CD14-positive monocyte (primary cell): ENCODE measurements at regions not wholly inside any gene's neighbourhood (a gene's known extent, or its start where the extent isn't known, plus 50 kb on each side); places are given as distances from the start of the nearest gene placed in this dataset.

Source experiments
- DNase-seq, 3 donors: peaks; one replicate each; pipeline ENCODE4 v3.0.0-alpha.2; 2011 to 2022
- H2AFZ ChIP-seq: 2 replicates; pipeline ENCODE4 v1.6.0; 2012; ENCODE audit warnings: mild to moderate bottlenecking, low read depth, low read length, inconsistent platforms; ENCODE audit not compliant: insufficient read depth, poor library complexity, severe bottlenecking
- H3K27ac ChIP-seq, 2 donors: 1 replicate in 1 of 2; 2 replicates in 1 of 2; pipeline ENCODE4 v1.5.1; 2012 to 2013; ENCODE audit warnings: low read length in 2 of 2, control low read depth in 1 of 2, inconsistent platforms in 1 of 2, low read depth in 1 of 2, mild to moderate bottlenecking in 1 of 2
- H3K27me3 ChIP-seq, 2 donors: one replicate each; pipeline versions ENCODE4 v1.6.0 to v1.6.1; 2011 to 2013; ENCODE audit warnings: low read length in 2 of 2; ENCODE audit not compliant: control insufficient read depth in 2 of 2, insufficient read depth in 2 of 2
- H3K36me3 ChIP-seq, 2 donors: replicated peaks in 1 of 2; 1 replicate in 1 of 2; 2 replicates in 1 of 2; pipeline versions ENCODE4 v1.5.1 to v1.6.1; 2012 to 2013; ENCODE audit warnings: low read length in 2 of 2, control low read depth in 1 of 2, inconsistent platforms in 1 of 2, mild to moderate bottlenecking in 1 of 2; ENCODE audit not compliant: insufficient read depth in 2 of 2, control insufficient read depth in 1 of 2
- H3K4me1 ChIP-seq, 2 donors: 1 replicate in 1 of 2; 2 replicates in 1 of 2; pipeline versions ENCODE4 v1.5.1 to v1.6.1; 2012 to 2013; ENCODE audit warnings: low read length in 2 of 2, control low read depth in 1 of 2, inconsistent platforms in 1 of 2, mild to moderate bottlenecking in 1 of 2, moderate library complexity in 1 of 2; ENCODE audit not compliant: insufficient read depth in 2 of 2, control insufficient read depth in 1 of 2
- H3K4me2 ChIP-seq: replicated peaks from 2 replicates; pipeline ENCODE3; 2012; ENCODE audit warnings: low read length, moderate library complexity, mild to moderate bottlenecking; ENCODE audit not compliant: poor library complexity, severe bottlenecking; ENCODE audit errors: extremely low read depth
- H3K4me3 ChIP-seq, 3 experiments: fragments of 200-600 bp in 1 of 3; sonication (generic) in 1 of 3; replicated peaks in 1 of 3; 1 replicate in 2 of 3; 2 replicates in 1 of 3; pipeline ENCODE4 v1.5.1; 2011 to 2013; ENCODE audit warnings: low read length in 3 of 3, mild to moderate bottlenecking in 3 of 3, control low read depth in 2 of 3, low read depth in 2 of 3, inconsistent platforms in 1 of 3, moderate library complexity in 1 of 3
- H3K79me2 ChIP-seq: 2 replicates; pipeline ENCODE4 v1.6.0; 2012; ENCODE audit warnings: mild to moderate bottlenecking, control low read depth, inconsistent platforms, low read length, moderate library complexity; ENCODE audit not compliant: insufficient read depth
- H3K9ac ChIP-seq: 2 replicates; pipeline ENCODE4 v1.6.0; 2017; ENCODE audit warnings: low read length, mild to moderate bottlenecking; ENCODE audit not compliant: insufficient read depth, poor library complexity, severe bottlenecking
- H3K9me3 ChIP-seq, 2 donors: replicated peaks in 1 of 2; 1 replicate in 1 of 2; 2 replicates in 1 of 2; pipeline versions ENCODE4 v1.5.1 to v1.6.1; 2012 to 2013; ENCODE audit warnings: low read length in 2 of 2, control low read depth in 1 of 2; ENCODE audit not compliant: control insufficient read depth in 1 of 2, insufficient read depth in 1 of 2
- H4K20me1 ChIP-seq: 2 replicates; pipeline ENCODE4 v1.6.0; 2012; ENCODE audit warnings: mild to moderate bottlenecking, low read length, control low read depth, moderate library complexity; ENCODE audit not compliant: insufficient read depth
- H3K27ac Mint-ChIP-seq, 7 donors: one replicate each; pipeline ENCODE4 v1.8.0; 2020; ENCODE audit warnings: mild to moderate bottlenecking in 7 of 7, mixed read lengths in 7 of 7, moderate library complexity in 6 of 7, inconsistent platforms in 2 of 7
- H3K27me3 Mint-ChIP-seq, 3 donors: one replicate each; pipeline ENCODE4 v1.8.0; 2021 to 2022; ENCODE audit warnings: low read depth in 3 of 3, mild to moderate bottlenecking in 3 of 3, mixed read lengths in 3 of 3, moderate library complexity in 3 of 3, inconsistent platforms in 1 of 3
- H3K36me3 Mint-ChIP-seq, 2 donors: one replicate each; pipeline ENCODE4 v1.8.0; 2020; ENCODE audit warnings: mixed read lengths in 2 of 2, inconsistent platforms in 1 of 2, mild to moderate bottlenecking in 1 of 2
- H3K4me1 Mint-ChIP-seq: one replicate; pipeline ENCODE4 v1.8.0; 2020; ENCODE audit warnings: mild to moderate bottlenecking, mixed read lengths
- H3K4me3 Mint-ChIP-seq, 2 donors: one replicate each; pipeline ENCODE4 v1.8.0; 2020; ENCODE audit warnings: mild to moderate bottlenecking in 2 of 2, mixed read lengths in 2 of 2, moderate library complexity in 1 of 2
- H3K9me3 Mint-ChIP-seq, 7 donors: one replicate each; pipeline ENCODE4 v1.8.0; 2020 to 2022; ENCODE audit warnings: mixed read lengths in 7 of 7, mild to moderate bottlenecking in 6 of 7, moderate library complexity in 6 of 7, inconsistent platforms in 2 of 7
- WGBS: methylation state at CpG from one replicate; pipeline ENCODE4 v1.1.5; 2013; ENCODE audit warnings: missing lambda C conversion rate; ENCODE audit not compliant: insufficient coverage; 5-methylcytosine and 5-hydroxymethylcytosine counted together
- intact Hi-C, 2 donors: fragments of 100-400 bp; cut with micrococcal nuclease; formaldehyde crosslinking; loops; one replicate each; pipeline versions ENCODE4 v1.15.0 to v1.15.1; 2023
- TF ChIP-seq, protein P1 (sequence below): fragments of 200-600 bp; IDR thresholded peaks from one replicate; pipeline ENCODE4 v1.8.0; 2022; ENCODE audit warnings: antibody characterized with exemption, mild to moderate bottlenecking

DNA sequence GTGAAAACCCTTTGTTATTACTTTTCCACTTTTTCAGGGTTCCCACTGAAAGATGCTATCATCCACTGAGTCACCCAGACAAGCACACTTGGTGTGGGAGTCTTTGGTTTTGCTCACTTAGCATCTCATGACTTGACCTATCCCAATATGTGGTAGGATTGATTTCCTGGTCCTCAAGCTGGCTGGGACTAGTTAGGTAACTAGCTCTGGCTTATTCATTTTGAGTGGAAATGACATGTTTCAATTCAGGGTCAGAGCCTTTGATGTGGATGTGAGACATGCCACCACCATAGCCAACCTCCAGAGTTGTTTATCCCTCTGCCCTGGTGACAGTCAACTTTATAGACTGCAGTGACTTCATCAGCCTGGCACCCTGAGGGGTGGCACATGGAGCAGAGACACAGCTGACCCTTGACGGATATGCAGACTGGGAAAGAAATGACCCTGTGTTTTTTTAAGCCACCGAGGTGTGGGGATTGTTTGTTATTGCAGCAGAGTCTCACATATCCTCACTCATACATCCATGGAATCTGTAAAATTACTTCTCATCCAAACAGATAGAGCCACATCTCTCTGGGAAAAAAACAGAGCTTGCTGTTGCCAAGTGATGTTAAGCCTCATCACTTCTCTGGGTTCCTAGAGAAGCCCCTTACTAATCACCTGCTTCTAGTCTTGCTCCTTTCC is 699.9 kb downstream of the MATN1 start:
- Mint-ChIP-seq H3K27me3 (peaks cover 3 to 15% (median 6%) of the 10 kb centered on the region in 3 donors), H3K4me1 (no peaks in the 10 kb centered on the region), H3K4me3 (no peak overlapping the region), H3K27ac (no peak overlapping the region), H3K9me3 (peaks cover 0 to 8% (median 2%) of the 10 kb centered on the region in 7 donors), H3K36me3 (no peaks in the 10 kb centered on the region)
- no peak overlapping the region for H2AFZ ChIP-seq
- TF ChIP-seq, protein P1, sequence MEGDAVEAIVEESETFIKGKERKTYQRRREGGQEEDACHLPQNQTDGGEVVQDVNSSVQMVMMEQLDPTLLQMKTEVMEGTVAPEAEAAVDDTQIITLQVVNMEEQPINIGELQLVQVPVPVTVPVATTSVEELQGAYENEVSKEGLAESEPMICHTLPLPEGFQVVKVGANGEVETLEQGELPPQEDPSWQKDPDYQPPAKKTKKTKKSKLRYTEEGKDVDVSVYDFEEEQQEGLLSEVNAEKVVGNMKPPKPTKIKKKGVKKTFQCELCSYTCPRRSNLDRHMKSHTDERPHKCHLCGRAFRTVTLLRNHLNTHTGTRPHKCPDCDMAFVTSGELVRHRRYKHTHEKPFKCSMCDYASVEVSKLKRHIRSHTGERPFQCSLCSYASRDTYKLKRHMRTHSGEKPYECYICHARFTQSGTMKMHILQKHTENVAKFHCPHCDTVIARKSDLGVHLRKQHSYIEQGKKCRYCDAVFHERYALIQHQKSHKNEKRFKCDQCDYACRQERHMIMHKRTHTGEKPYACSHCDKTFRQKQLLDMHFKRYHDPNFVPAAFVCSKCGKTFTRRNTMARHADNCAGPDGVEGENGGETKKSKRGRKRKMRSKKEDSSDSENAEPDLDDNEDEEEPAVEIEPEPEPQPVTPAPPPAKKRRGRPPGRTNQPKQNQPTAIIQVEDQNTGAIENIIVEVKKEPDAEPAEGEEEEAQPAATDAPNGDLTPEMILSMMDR, result no peak
- H3K4me1 ChIP-seq, result no peaks in the 10 kb centered on the region
- H3K9me3 ChIP-seq, result peaks cover under 1 to 5% of the 10 kb centered on the region in 2 donors
- H4K20me1 ChIP-seq, result no peaks in the 10 kb centered on the region
- no peaks in the 10 kb centered on the region for H3K36me3 ChIP-seq
- no peak overlapping the region for H3K9ac ChIP-seq
- no peaks in the 10 kb centered on the region for H3K79me2 ChIP-seq
- no peak for DNase-seq
- no CpG with 5 or more reads among the region's 2 CpGs for WGBS
- no peak overlapping the region for H3K4me2 ChIP-seq
- no peak overlapping the region for H3K4me3 ChIP-seq
- no peak overlapping the region for H3K27ac ChIP-seq
- intact Hi-C loops, result no loop called here
- peaks cover 0 to 3% of the 10 kb centered on the region in 2 donors for H3K27me3 ChIP-seq

DNA sequence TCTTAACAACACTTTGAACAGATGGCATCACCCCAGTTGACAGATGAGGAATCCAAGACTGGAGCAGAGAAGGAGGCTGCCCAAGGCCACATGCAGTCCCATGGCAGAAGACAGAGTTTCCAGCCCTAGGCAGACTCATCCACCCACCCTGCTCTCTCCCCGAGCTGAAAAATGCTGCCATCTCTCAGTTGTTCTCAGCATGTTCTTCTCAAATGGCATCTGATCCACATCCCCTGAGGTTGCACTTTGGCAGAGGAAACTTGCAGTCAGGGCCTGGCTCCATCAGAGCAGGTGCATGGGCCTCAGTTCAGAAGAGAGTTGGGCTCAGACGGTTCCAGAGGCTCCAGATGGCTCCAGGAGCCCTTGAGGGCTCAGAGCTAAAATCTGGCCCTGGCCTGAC is 709.4 kb downstream of the MATN1 start:
- Histone ChIP-seq H3K9me3 (peaks cover 3 to 6% of the 10 kb centered on the region in 2 donors), H3K79me2 (no peaks in the 10 kb centered on the region), H3K27me3 (no peaks in the 10 kb centered on the region), H3K4me3 (no peak overlapping the region), H4K20me1 (no peaks in the 10 kb centered on the region), H3K4me2 (no peak overlapping the region), H3K9ac (no peak overlapping the region), H3K27ac (no peak overlapping the region), H3K36me3 (no peaks in the 10 kb centered on the region), H3K4me1 (no peaks in the 10 kb centered on the region), H2AFZ (no peak overlapping the region)
- 80% methylated on average over 2 of the region's 2 CpGs for WGBS
- no peak overlapping the region for H3K4me3 Mint-ChIP-seq
- H3K27me3 Mint-ChIP-seq, result peaks cover 0 to 7% (median 5%) of the 10 kb centered on the region in 3 donors
- no peak overlapping the region for H3K27ac Mint-ChIP-seq
- DNase-seq, result no peak
- no peaks in the 10 kb centered on the region for H3K4me1 Mint-ChIP-seq
- no peaks in the 10 kb centered on the region for H3K36me3 Mint-ChIP-seq
- peaks cover 0 to 6% (median 2%) of the 10 kb centered on the region in 7 donors for H3K9me3 Mint-ChIP-seq
- TF ChIP-seq, protein P1, result no peak
- intact Hi-C loops, result no loop called here
